ENCODE measurements at regions not wholly inside any gene's neighbourhood (a gene's known extent, or its start where the extent isn't known, plus 50 kb on each side); places are given as distances from the start of the nearest gene placed in this dataset.

GRCh38 chr4:151822331-151822730 lies 61.5 kb upstream of the GATB start:
- no peak for DNase-seq
- H3K36me3 ChIP-seq (replicated peaks in 1 of 2; ENCODE audit: control insufficient read depth in 1 of 2, insufficient read depth in 2 of 2, low read length in 2 of 2), result no peaks in the 10 kb centered on the region
- Mint-ChIP-seq H3K4me3 (peak overlapping the region in 1 of 2 donors; percentile 7), H3K4me1 (no peaks in the 10 kb centered on the region), H3K36me3 (no peaks in the 10 kb centered on the region), H3K27me3 (ENCODE audit: low read depth in 3 of 3) (peaks cover 6 to 9% (median 9%) of the 10 kb centered on the region in 3 donors), H3K27ac (no peak overlapping the region), H3K9me3 (peaks cover 2 to 8% (median 5%) of the 10 kb centered on the region in 7 donors)
- no peaks in the 10 kb centered on the region for H4K20me1 ChIP-seq (ENCODE audit: insufficient read depth, low read length)
- intact Hi-C loops (cut with micrococcal nuclease), result no loop called here
- no peaks in the 10 kb centered on the region for H3K9me3 ChIP-seq (replicated peaks in 1 of 2; ENCODE audit: control insufficient read depth in 1 of 2, insufficient read depth in 1 of 2, low read length in 2 of 2)
- H3K4me2 ChIP-seq (replicated peaks; ENCODE audit: extremely low read depth, low read length, poor library complexity, severe bottlenecking), result no peak overlapping the region
- no peak overlapping the region for H3K4me3 ChIP-seq (replicated peaks in 1 of 3; ENCODE audit: low read depth in 2 of 3, low read length in 3 of 3)
- peaks cover 2 to 13% of the 10 kb centered on the region in 2 donors for H3K27me3 ChIP-seq (ENCODE audit: control insufficient read depth in 2 of 2, insufficient read depth in 2 of 2, low read length in 2 of 2)
- H3K4me1 ChIP-seq (ENCODE audit: control insufficient read depth in 1 of 2, insufficient read depth in 2 of 2, low read length in 2 of 2), result no peaks in the 10 kb centered on the region
- no peak for TF ChIP-seq CTCF (IDR thresholded peaks at IDR 0.05)
- H3K9ac ChIP-seq (ENCODE audit: insufficient read depth, low read length, poor library complexity, severe bottlenecking), result no peak overlapping the region
- H3K79me2 ChIP-seq (ENCODE audit: insufficient read depth, low read length), result no peaks in the 10 kb centered on the region
- H2AFZ ChIP-seq (ENCODE audit: insufficient read depth, low read depth, low read length, poor library complexity, severe bottlenecking), result no peak overlapping the region
- H3K27ac ChIP-seq (ENCODE audit: low read depth in 1 of 2, low read length in 2 of 2), result no peak overlapping the region

DNA sequence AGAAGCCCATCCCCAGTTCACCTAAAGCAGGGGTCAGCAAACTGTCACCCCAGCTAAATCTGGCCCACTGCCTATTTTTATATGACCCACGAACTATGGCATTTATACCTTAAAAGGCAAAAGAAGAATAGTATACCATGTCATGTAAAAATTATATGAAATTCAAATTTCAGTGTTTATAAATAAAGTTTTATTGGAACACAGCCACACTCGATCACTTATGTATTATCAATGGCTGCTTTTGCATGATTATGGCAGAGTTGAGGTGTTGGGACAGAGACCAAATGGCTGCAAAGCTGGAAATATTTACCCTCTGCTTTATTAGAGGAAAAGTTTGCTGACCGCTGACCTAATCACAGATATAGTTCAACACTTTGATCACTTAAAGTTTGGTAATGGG lies 59.2 kb upstream of the GATB start:
- no CpG with 5 or more reads among the region's 3 CpGs for WGBS (ENCODE audit: insufficient coverage)

More for the DNA sequence above, 59.2 kb upstream of the GATB start:
- Mint-ChIP-seq H3K9me3 (peaks cover 4 to 16% (median 9%) of the 10 kb centered on the region in 7 donors), H3K36me3 (no peaks in the 10 kb centered on the region), H3K27ac (no peak overlapping the region), H3K27me3 (ENCODE audit: low read depth in 3 of 3) (peaks cover 6 to 12% (median 11%) of the 10 kb centered on the region in 3 donors), H3K4me1 (no peaks in the 10 kb centered on the region), H3K4me3 (no peak overlapping the region)
- no peaks in the 10 kb centered on the region for H4K20me1 ChIP-seq (ENCODE audit: insufficient read depth, low read length)
- TF ChIP-seq CTCF (IDR thresholded peaks at IDR 0.05), result no peak
- peaks cover 1 to 13% of the 10 kb centered on the region in 2 donors for H3K27me3 ChIP-seq (ENCODE audit: control insufficient read depth in 2 of 2, insufficient read depth in 2 of 2, low read length in 2 of 2)
- H3K4me2 ChIP-seq (replicated peaks; ENCODE audit: extremely low read depth, low read length, poor library complexity, severe bottlenecking), result no peak overlapping the region
- no peak overlapping the region for H2AFZ ChIP-seq (ENCODE audit: insufficient read depth, low read depth, low read length, poor library complexity, severe bottlenecking)
- intact Hi-C loops (cut with micrococcal nuclease), result no loop called here
- no peak for DNase-seq
- no peak overlapping the region for H3K27ac ChIP-seq (ENCODE audit: low read depth in 1 of 2, low read length in 2 of 2)
- H3K4me1 ChIP-seq (ENCODE audit: control insufficient read depth in 1 of 2, insufficient read depth in 2 of 2, low read length in 2 of 2), result no peaks in the 10 kb centered on the region
- no peaks in the 10 kb centered on the region for H3K9me3 ChIP-seq (replicated peaks in 1 of 2; ENCODE audit: control insufficient read depth in 1 of 2, insufficient read depth in 1 of 2, low read length in 2 of 2)
- H3K79me2 ChIP-seq (ENCODE audit: insufficient read depth, low read length), result no peaks in the 10 kb centered on the region
- no peaks in the 10 kb centered on the region for H3K36me3 ChIP-seq (replicated peaks in 1 of 2; ENCODE audit: control insufficient read depth in 1 of 2, insufficient read depth in 2 of 2, low read length in 2 of 2)
- H3K9ac ChIP-seq (ENCODE audit: insufficient read depth, low read length, poor library complexity, severe bottlenecking), result no peak overlapping the region
- H3K4me3 ChIP-seq (replicated peaks in 1 of 3; ENCODE audit: low read depth in 2 of 3, low read length in 3 of 3), result no peak overlapping the region

Data from CD14-positive monocyte (primary cell).